Neutrophil (primary cell): ENCODE measurements at regions not wholly inside any gene's neighbourhood (a gene's known extent, or its start where the extent isn't known, plus 50 kb on each side); places are given as distances from the start of the nearest gene placed in this dataset.

Experiments used
- H3K27ac ChIP-seq: fragments of 200-600 bp; sonication (generic); 2 replicates; pipeline ENCODE4 v1.5.1; 2016; ENCODE audit warnings: mild to moderate bottlenecking, moderate library complexity
- H3K27me3 ChIP-seq: fragments of 200-600 bp; sonication (generic); 2 replicates; pipeline ENCODE4 v1.6.0; 2016; ENCODE audit warnings: mild to moderate bottlenecking
- H3K36me3 ChIP-seq: fragments of 200-600 bp; sonication (generic); 2 replicates; pipeline ENCODE4 v1.5.1; 2017
- H3K4me1 ChIP-seq, 2 experiments: fragments of 200-600 bp in 1 of 2; sonication (generic) in 1 of 2; 1 replicate in 1 of 2; 2 replicates in 1 of 2; pipeline versions ENCODE4 v1.5.1 to v1.6.1; 2013 to 2016; ENCODE audit warnings: low read depth in 1 of 2, low read length in 1 of 2, mild to moderate bottlenecking in 1 of 2, moderate library complexity in 1 of 2; ENCODE audit not compliant: control insufficient read depth in 1 of 2, insufficient read depth in 1 of 2
- H3K4me3 ChIP-seq, 2 experiments: fragments of 200-600 bp in 1 of 2; sonication (generic) in 1 of 2; 1 replicate in 1 of 2; 2 replicates in 1 of 2; pipeline ENCODE4 v1.5.1; 2013 to 2016; ENCODE audit warnings: low read depth in 1 of 2, low read length in 1 of 2, mild to moderate bottlenecking in 1 of 2, moderate library complexity in 1 of 2
- H3K9me3 ChIP-seq: fragments of 200-600 bp; sonication (generic); 2 replicates; pipeline ENCODE4 v1.5.1; 2016
- CTCF ChIP-seq: fragments of 200-600 bp; sonication (generic); IDR thresholded peaks from 2 replicates; pipeline ENCODE4 v1.5.1; 2016; ENCODE audit warnings: antibody characterized with exemption

- Histone ChIP-seq H3K27me3 (no peaks in the 10 kb centered on the region), H3K9me3 (no peaks in the 10 kb centered on the region), H3K27ac (no peak overlapping the region), H3K36me3 (no peaks in the 10 kb centered on the region), H3K4me3 (no peak overlapping the region), H3K4me1 (no peaks in the 10 kb centered on the region)
- no peak for TF ChIP-seq CTCF
Measured at GRCh38 chr4:130714006-130714405, 1618.1 kb downstream of the C4orf33 start.

GRCh38 chr4:130722361-130722760 is 1626.4 kb downstream of the C4orf33 start:
- H3K9me3 ChIP-seq: no peaks in the 10 kb centered on the region
- H3K27me3 ChIP-seq: no peaks in the 10 kb centered on the region
- H3K4me1 ChIP-seq: no peaks in the 10 kb centered on the region
- H3K27ac ChIP-seq: no peak overlapping the region
- no peaks in the 10 kb centered on the region for H3K36me3 ChIP-seq
- no peak for TF ChIP-seq CTCF
- H3K4me3 ChIP-seq: no peak overlapping the region

GRCh38 chr4:130736436-130737185 is 1640.7 kb downstream of the C4orf33 start:
- TF ChIP-seq CTCF: no peak
- Histone ChIP-seq H3K4me3 (no peak overlapping the region), H3K27me3 (no peaks in the 10 kb centered on the region), H3K36me3 (no peaks in the 10 kb centered on the region), H3K4me1 (no peaks in the 10 kb centered on the region), H3K27ac (no peak overlapping the region), H3K9me3 (no peaks in the 10 kb centered on the region)

- no peak for TF ChIP-seq CTCF
- Histone ChIP-seq H3K9me3 (no peaks in the 10 kb centered on the region), H3K4me3 (no peak overlapping the region), H3K4me1 (no peaks in the 10 kb centered on the region), H3K36me3 (no peaks in the 10 kb centered on the region), H3K27ac (no peak overlapping the region), H3K27me3 (no peaks in the 10 kb centered on the region)
Measured at GRCh38 chr4:130738233-130738632, 1642.3 kb downstream of the C4orf33 start.

GRCh38 chr4:130747842-130748241 is 1651.9 kb downstream of the C4orf33 start:
- Histone ChIP-seq H3K27me3 (no peaks in the 10 kb centered on the region), H3K4me1 (no peaks in the 10 kb centered on the region), H3K36me3 (no peaks in the 10 kb centered on the region), H3K27ac (no peak overlapping the region), H3K4me3 (no peak overlapping the region), H3K9me3 (no peaks in the 10 kb centered on the region)
- TF ChIP-seq CTCF: no peak
